Loucy (cell line): ENCODE measurements at regions not wholly inside any gene's neighbourhood (a gene's known extent, or its start where the extent isn't known, plus 50 kb on each side); places are given as distances from the start of the nearest gene placed in this dataset.

Experiments
- EZH2phosphoT487 ChIP-seq: fragments of 200-600 bp; IDR thresholded peaks from 2 replicates; pipeline ENCODE4 v1.6.1; 2018; ENCODE audit warnings: antibody characterized with exemption, mild to moderate bottlenecking, moderate library complexity, borderline replicate concordance
- TF ChIP-seq, protein P1 (sequence below): fragments of 200-600 bp; sonication (generic); conservative IDR thresholded peaks from 2 replicates; pipeline ENCODE4 v1.5.1; 2014; ENCODE audit warnings: mild to moderate bottlenecking, antibody characterized with exemption, low read length

DNA sequence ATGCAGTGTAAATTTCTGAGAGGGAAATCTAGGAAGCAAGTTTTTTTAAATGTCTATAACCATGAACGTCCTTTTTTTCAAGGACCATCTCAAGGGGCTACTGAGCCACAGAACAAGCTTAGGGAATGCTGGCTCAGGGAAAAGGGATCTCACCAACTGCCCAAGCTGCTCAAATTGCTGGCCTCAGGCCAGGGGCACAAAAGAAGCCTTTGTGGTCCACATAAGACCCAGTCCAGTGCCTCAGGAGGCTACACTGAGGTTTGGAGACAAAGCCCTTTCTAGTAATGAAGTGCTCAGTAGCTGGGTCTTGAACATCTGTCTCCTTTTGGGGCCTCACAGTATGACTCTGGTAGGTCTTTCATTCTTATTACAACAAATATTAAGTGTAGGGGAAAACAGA is 305.5 kb downstream of the RAB28 start:
- no peak for TF ChIP-seq EZH2phosphoT487
- TF ChIP-seq, protein P1, sequence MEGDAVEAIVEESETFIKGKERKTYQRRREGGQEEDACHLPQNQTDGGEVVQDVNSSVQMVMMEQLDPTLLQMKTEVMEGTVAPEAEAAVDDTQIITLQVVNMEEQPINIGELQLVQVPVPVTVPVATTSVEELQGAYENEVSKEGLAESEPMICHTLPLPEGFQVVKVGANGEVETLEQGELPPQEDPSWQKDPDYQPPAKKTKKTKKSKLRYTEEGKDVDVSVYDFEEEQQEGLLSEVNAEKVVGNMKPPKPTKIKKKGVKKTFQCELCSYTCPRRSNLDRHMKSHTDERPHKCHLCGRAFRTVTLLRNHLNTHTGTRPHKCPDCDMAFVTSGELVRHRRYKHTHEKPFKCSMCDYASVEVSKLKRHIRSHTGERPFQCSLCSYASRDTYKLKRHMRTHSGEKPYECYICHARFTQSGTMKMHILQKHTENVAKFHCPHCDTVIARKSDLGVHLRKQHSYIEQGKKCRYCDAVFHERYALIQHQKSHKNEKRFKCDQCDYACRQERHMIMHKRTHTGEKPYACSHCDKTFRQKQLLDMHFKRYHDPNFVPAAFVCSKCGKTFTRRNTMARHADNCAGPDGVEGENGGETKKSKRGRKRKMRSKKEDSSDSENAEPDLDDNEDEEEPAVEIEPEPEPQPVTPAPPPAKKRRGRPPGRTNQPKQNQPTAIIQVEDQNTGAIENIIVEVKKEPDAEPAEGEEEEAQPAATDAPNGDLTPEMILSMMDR: no peak
